HUES6 (cell line): ENCODE measurements at regions not wholly inside any gene's neighbourhood (a gene's known extent, or its start where the extent isn't known, plus 50 kb on each side); places are given as distances from the start of the nearest gene placed in this dataset.
"Not testable (repeated sequence)": the region's sequence is repeated elsewhere in the genome, so short reads cannot be mapped to it uniquely, and the experiment has no call there.

ENCODE experiments used
- H3K27ac ChIP-seq: 2 replicates; pipeline ENCODE4 v1.7.0; 2013; ENCODE audit warnings: low read depth, mild to moderate bottlenecking, low read length, inconsistent platforms
- H3K27me3 ChIP-seq: 2 replicates; pipeline ENCODE4 v1.6.1; 2013; ENCODE audit warnings: low read length; ENCODE audit not compliant: control insufficient read depth, insufficient read depth
- H3K36me3 ChIP-seq: 2 replicates; pipeline ENCODE4 v1.6.1; 2013; ENCODE audit warnings: low read length; ENCODE audit not compliant: control insufficient read depth, insufficient read depth
- H3K4me1 ChIP-seq: 2 replicates; pipeline ENCODE4 v1.6.1; 2013; ENCODE audit warnings: low read length; ENCODE audit not compliant: control insufficient read depth, insufficient read depth
- H3K4me3 ChIP-seq: 2 replicates; pipeline ENCODE4 v1.5.1; 2013; ENCODE audit warnings: low read depth, low read length
- H3K9ac ChIP-seq: one replicate; pipeline ENCODE4 v1.6.1; 2013; ENCODE audit warnings: mild to moderate bottlenecking, low read length
- H3K9me3 ChIP-seq: 2 replicates; pipeline ENCODE4 v1.6.1; 2013; ENCODE audit warnings: low read depth, low read length; ENCODE audit not compliant: control insufficient read depth, insufficient read depth

DNA sequence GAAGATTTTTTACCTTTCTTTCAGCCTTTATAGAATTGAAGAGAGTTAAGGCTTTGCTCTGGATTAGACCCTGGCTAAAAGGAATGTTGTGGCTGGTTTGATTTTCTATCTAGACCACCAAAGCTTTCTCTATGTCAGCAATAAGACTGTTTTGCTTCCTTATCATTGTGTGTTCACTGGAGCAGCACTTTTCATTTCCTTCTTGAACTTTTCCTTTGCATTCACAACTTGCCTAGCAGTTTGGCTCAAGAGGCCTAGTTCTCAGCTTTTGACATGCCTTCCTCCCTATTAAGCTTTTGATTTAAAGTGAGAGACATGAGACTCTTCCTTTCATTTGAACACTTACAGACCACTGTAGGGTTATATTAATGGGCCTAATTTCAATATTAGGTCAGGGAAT is 64.1 kb upstream of the USP15 start:
- Histone ChIP-seq H3K27me3 (peaks cover 14% of the 10 kb centered on the region), H3K9me3 (peaks cover 7% of the 10 kb centered on the region; the same call in 1 of the 2 replicates), H3K9ac (no peak overlapping the region)

DNA sequence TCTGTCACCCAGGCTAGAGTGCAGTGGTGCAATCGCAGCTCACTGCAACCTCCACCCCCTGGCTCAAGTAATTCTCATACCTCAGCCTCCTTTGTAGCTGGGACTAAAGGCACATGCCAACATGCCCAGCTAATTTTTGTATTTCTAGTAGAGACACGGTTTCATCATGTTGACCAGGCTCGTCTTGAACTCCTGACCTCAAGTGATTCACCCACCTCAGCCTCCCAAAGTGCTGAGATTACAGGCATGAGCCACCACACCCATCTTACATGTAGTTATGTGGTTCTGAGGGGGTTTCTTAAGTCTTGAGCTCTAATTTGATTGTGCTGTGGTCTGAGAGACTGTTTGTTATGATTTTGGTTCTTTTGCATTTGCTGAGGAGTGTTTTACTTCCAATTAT is 57.3 kb upstream of the USP15 start:
- H3K4me1 ChIP-seq, H3K36me3 ChIP-seq, H3K9ac ChIP-seq, H3K4me3 ChIP-seq, H3K27me3 ChIP-seq, H3K27ac ChIP-seq, H3K9me3 ChIP-seq: not testable (repeated sequence)

More for the DNA sequence above, 64.1 kb upstream of the USP15 start:
- H3K36me3 ChIP-seq, result no peaks in the 10 kb centered on the region
- H3K4me3 ChIP-seq, result no peak overlapping the region
- H3K27ac ChIP-seq, result no peak overlapping the region
- peaks cover 8% of the 10 kb centered on the region; the same call in 1 of the 2 replicates for H3K4me1 ChIP-seq

DNA sequence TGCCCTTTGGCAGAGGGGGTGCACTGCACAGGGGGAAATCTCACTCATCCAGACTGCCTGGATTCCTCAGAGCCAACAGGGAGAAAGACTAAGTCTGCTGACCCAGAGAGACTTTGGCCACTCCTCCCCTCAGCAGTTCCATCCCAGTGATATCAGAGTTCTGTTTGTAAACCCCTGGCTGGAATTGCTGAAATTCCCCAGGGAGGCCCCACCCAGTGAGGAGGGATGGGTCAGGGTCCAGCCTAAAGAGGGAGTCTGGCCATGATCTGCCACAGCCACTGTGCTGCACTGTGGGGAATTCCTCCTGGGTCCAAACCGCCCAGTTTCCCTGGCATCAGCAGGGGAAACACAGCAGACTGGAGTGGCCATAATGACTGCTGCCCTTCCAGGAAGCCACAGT is 54.9 kb upstream of the USP15 start:
- H3K4me3 ChIP-seq, result no peak overlapping the region
- peaks cover 3% of the 10 kb centered on the region; the same call in 1 of the 2 replicates for H3K9me3 ChIP-seq
- no peak overlapping the region for H3K9ac ChIP-seq
- H3K4me1 ChIP-seq, result no peaks in the 10 kb centered on the region
- H3K27me3 ChIP-seq, result no peaks in the 10 kb centered on the region
- no peak overlapping the region for H3K27ac ChIP-seq
- no peaks in the 10 kb centered on the region for H3K36me3 ChIP-seq

DNA sequence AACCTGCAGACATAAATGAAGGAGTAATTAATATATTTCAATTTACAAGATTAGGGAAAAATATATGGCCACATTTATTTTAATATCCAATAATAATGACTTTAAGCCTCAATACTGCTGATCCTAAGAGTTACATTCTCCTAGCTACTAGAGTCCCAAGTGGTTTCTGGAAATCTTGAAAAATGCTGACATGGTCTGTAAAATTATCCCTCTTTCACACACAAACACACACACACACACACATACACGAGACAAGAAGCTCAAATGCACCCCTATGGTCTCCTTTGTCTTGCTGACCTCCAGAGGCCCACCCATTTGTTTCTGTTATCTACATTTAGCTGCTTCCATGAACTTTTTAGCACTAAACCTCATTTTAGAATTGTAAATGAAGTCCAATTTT is 53.0 kb upstream of the USP15 start:
- H3K27ac ChIP-seq, result no peak overlapping the region

More for the DNA sequence above, 53.0 kb upstream of the USP15 start:
- no peaks in the 10 kb centered on the region for H3K36me3 ChIP-seq
- no peaks in the 10 kb centered on the region for H3K27me3 ChIP-seq
- H3K9me3 ChIP-seq, result peaks cover 3% of the 10 kb centered on the region; the same call in 1 of the 2 replicates
- no peaks in the 10 kb centered on the region for H3K4me1 ChIP-seq
- no peak overlapping the region for H3K4me3 ChIP-seq
- H3K9ac ChIP-seq, result no peak overlapping the region
